Limb (tissue), 2 donors: ENCODE measurements at regions not wholly inside any gene's neighbourhood (a gene's known extent, or its start where the extent isn't known, plus 50 kb on each side); places are given as distances from the start of the nearest gene placed in this dataset.
"Not testable (repeated sequence)": the region's sequence is repeated elsewhere in the genome, so short reads cannot be mapped to it uniquely, and the experiment has no call there.

Experiments
- DNase-seq, 2 donors: peaks; one replicate each; pipeline ENCODE4 v3.0.0-alpha.2; 2016; ENCODE audit errors: extremely low spot score in 2 of 2

- no peak for DNase-seq
Measured at GRCh38 chr5:159640921-159641320, 275.4 kb upstream of the ADRA1B start.

- no peak for DNase-seq
Measured at GRCh38 chr5:159641371-159642039, 274.8 kb upstream of the ADRA1B start.

GRCh38 chr5:159642379-159642778, 273.9 kb upstream of the ADRA1B start:
- DNase-seq, result no peak

DNA sequence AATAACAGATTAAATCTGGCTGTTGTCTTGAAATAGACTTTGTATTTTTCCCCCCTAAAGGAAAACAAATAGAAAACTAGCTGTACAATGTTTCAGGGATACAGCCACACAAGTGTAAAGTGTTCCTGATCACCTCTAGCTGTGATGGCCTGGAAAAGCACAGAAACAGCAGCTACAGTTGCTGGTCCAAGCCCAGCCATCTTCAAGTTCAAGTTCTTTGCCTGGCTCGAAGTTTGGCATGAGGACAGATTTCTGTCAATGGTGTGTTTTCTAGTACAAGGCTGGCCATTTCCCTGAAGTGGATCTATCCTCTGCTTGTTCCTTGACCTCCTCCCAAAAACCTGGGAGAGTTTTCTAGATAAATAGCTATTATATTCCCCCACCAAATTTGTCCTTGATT, 272.2 kb upstream of the ADRA1B start:
- DNase-seq, result no peak

DNA sequence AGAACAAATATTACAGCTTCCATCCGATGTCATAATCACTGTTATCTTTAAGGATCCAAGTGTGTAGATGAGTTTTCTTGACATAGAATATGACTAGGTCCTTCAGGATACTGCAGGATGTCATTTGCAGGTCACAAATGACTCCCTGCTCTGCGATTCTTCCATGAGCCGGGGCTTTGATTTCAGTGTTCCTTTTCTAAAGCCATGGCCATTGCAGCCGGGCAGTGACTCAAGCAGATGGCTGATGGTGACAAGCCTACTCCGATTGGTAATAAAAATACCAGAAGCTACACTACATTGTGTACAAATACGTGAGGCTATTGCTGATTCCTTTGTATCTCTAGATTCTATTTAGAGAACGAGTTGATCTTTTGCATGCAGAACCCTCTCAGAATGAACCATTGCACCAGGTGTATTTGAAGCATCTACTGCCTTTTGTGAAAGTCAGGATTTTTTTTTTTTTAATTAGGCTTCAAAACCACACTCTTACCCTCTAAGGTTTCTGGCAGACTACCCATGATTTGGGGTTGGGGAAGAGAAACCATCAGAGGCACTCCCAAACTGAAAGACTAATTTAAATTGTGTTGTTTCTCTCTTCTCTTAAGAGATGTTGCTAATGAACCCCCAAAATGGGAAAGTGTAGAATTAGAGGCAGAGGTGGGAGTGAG, 271.0 kb upstream of the ADRA1B start:
- no peak for DNase-seq

DNA sequence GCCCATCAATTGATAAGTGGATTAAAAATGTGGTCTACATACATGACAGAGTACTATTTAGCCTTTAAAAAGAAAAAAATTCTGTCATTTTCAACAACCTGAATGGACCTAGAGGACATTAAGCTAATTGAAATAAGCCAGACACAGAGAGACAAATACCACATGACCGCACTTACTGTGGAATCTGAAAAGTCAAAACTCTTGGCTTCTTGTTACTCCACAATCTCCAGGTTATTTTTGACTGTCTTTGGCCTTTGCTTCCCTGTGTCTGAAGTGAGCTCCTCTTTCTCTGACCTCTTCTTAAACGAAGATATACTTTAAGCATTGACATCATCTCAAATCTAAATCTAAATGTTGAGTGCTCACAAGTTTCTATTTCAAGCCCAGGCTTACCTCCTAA, 265.5 kb upstream of the ADRA1B start:
- DNase-seq, result no peak

DNA sequence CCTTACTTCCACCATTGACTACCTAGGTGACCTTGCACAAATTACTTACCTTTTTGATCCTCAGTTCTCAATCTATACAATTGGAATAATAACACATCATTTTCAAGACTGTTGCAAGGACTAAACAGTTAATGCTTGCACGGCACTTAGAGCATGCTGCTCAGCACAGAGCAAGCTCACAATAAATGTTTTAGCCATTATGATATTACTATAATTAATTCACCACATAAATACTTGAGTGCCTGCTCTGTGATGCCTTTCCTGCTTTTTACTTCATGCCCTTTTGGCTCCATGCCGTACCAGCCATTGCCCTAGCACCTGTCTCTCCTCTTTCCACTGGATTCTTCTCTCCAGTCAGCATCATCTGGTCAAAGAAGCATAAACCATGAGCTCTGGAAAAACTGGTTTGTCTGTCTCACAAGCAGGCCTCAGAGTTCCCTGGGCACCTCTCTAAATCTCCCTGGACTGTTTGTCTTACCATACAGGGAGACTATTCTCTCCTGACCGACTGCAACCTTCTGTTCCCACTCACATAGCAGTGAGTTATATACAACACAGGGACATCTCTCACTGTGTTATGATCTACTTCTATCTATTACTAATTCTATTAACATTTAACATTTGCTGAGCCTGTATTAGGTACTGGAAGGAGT, 260.4 kb upstream of the ADRA1B start:
- DNase-seq, result no peak

DNA sequence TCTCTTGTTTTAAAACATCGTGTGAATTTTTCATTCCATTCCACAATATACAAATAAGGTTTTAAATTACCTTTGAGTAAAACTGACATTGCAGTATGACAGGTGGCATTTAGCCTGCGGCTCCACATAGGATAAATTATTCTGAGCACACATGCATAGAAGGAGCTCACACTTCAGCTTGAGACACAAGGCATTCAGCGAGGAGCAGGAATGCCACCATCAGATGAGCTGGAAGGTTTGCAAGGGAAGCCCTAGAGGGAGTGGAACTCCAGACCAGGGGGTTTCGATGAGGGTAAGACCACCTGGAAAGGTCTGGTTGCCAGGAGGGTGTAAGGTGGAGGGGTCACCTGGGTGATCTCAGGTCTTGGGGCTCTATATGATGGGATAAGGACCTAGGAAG, 259.0 kb upstream of the ADRA1B start:
- DNase-seq, result no peak

DNA sequence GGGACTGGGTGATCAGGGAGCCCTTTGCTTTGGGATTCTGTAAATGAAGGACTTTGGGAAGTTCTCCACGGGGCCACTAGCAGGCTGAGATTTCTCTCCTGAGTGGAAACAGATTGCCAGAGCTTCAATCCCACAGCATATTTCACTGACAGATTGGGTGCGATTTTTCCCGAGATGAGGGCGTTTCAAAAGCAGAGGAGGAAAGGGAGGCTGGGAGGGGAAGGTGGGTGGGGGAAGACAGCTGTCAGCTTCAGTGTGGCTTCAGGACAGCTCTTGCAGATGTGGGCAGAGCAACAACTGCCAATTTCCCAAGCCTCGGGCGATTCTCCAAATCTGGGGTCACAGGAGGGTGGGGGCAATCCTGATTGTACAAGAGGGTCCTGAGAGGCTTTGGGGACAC, 258.5 kb upstream of the ADRA1B start:
- no peak for DNase-seq

GRCh38 chr5:159658266-159658925, 257.9 kb upstream of the ADRA1B start:
- no peak for DNase-seq

DNA sequence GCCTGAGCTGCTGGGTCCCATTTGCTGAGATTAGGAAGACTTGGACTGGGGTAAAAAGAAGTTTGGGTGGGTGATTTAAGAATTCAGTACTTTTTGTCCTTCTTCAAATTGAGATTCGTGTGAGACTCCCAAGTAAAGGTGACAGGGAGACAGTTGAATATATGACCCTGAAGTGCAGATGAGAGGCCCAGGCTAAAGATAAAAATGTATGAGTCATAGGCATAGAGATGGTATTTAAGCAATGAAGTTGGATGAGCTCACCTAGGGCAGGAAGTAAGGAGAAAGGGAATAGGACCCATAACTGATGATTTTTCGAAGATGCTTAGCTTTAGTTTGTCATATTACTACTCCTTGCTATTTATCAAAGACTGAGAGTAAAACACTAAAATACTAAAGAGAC, 255.9 kb upstream of the ADRA1B start:
- no peak for DNase-seq

GRCh38 chr5:159663986-159664385, 252.3 kb upstream of the ADRA1B start:
- DNase-seq, result no peak

GRCh38 chr5:159667286-159667685, 249.0 kb upstream of the ADRA1B start:
- DNase-seq, result no peak

DNA sequence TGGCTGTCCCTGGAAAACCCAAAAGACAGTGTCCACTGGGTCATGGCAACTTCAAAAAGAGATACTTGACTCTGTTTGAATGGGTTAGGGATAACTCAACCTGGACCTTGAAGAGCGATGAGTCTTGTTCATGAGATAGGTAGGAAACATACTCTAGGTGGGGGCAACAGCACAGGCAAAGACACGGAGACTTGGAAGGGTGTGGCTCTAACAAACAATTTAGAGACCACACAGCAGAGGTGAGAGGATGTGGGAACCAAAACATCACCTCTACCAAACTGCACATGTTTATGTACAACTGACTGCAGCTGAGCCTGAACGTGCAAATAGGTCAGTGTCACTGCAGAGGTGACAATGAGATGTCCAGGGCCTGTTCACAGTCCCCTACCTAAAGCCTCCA, 247.7 kb upstream of the ADRA1B start:
- no peak for DNase-seq

GRCh38 chr5:159669559-159669958, 246.7 kb upstream of the ADRA1B start:
- no peak for DNase-seq

DNA sequence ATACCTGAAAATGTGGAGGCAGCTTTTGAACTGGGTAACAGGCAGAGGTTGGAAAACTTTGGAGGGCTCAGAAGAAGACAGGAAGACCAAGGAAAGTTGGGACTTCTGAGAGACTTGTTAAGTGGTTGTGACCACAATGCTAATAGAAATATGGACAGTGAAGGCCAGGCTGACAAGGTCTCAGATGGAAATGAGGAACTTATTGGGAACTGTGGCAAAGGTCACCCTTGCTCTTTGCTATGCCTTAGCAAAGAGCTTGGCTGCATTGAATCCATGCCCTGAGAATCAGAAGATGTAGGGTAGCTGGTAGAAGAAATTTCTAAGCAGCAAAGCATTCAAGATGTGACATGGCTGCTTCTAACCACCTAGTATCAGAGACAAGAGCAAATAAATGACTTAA, 244.4 kb upstream of the ADRA1B start:
- no peak for DNase-seq

DNA sequence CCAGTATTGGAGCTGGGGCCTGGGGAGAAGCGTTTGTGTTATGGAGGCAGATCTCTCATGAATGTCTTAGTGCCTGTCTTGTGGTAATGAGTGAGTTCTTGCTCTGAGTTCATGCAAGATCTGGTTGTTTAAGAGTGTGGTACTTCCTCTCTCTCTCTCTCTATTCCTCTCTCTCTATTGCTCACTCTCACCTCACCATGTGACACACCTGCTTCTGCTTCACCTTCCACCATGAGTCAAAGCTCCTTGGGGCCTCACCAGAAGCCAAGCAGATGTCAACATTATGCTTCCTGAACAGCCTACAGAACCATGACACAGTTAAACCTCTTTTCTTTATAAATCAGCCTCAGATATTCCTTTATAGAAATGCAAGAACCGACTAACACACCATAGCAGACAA, 242.7 kb upstream of the ADRA1B start:
- no peak for DNase-seq

DNA sequence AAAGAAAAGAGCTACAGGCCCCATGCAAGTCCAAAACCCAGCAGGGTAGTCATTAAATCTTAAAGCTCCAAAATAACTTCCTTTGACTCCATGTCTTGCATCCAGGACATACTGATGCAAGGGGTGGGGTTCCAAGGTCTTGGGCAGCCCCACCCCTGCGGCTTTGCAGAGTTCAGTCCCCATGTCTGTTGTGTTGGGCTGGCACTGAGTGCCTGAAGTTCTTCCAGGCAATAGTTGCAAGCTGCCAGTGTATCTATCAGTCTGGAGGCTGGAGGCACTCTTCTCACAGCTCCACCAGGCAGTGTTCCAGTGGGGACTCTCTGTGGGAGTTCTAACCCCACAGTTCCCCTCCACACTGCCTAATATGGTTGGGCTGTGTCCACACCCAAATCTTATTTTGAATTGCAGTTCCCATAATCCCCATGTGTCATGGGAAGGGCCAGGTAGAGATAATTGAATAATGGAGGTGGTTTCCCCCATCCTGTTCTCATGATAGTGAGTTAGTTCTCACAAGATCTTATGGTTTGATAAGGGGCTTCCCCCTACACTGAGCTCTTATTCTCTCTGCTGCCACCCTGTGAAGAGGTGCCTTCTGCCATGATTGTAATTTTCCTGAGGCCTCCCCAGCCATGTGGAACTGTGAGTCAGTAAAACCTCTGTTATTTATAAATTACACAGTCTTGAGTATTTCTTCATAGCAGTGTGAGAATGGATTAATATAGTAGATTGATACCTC, 237.5 kb upstream of the ADRA1B start:
- no peak for DNase-seq

- DNase-seq, result no peak
Measured at GRCh38 chr5:159680095-159680494, 236.2 kb upstream of the ADRA1B start.

DNA sequence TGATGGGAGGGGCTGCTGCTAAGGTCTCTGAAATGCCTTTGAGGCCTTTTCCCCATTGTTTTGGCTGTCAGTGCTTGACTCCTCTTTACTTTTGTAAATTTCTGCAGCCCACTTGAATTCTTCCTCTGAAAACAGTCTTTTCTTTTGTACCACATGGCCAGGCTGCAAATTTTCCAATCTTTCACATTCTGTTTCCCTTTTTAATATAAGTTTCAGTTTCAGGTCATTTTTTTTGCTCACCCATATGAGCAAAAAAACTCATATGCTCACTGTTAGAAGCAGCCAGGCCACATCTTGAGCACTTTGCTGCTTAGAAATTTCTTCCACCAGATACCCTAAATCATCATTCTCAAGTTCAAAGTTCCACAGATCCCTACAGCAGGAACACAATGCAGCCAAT, 234.6 kb upstream of the ADRA1B start:
- no peak for DNase-seq

- no peak for DNase-seq
Measured at GRCh38 chr5:159682623-159683022, 233.7 kb upstream of the ADRA1B start.

GRCh38 chr5:159687892-159688291, 228.4 kb upstream of the ADRA1B start:
- not testable (repeated sequence) for DNase-seq
